Keratinocyte (primary cell): ENCODE measurements at regions not wholly inside any gene's neighbourhood (a gene's known extent, or its start where the extent isn't known, plus 50 kb on each side); places are given as distances from the start of the nearest gene placed in this dataset.
"Not testable (repeated sequence)": the region's sequence is repeated elsewhere in the genome, so short reads cannot be mapped to it uniquely, and the experiment has no call there.

Source experiments
- DNase-seq: peaks from one replicate; pipeline ENCODE4 v3.0.0-alpha.2; 2011; ENCODE audit warnings: low read depth, missing footprints, low spot score
- FAIRE-seq: peaks from 2 replicates; lab custom pipeline; 2011; peaks lifted over from hg19 to GRCh38; lab: Jason Lieb, UNC
- H2AFZ ChIP-seq: 2 replicates; pipeline ENCODE4 v1.6.0; 2012; ENCODE audit warnings: low read length, control low read depth, inconsistent platforms; ENCODE audit not compliant: control insufficient read depth
- H3K27ac ChIP-seq: 2 replicates; pipeline ENCODE4 v1.5.1; 2011; ENCODE audit warnings: low read length; ENCODE audit not compliant: control insufficient read depth, insufficient read depth
- H3K27me3 ChIP-seq: 3 replicates; pipeline ENCODE4 v1.6.0; 2011; ENCODE audit warnings: low read length; ENCODE audit not compliant: control insufficient read depth, insufficient read depth; ENCODE audit errors: extremely low read depth
- H3K36me3 ChIP-seq, 2 experiments: 2 replicates in 1 of 2; 3 replicates in 1 of 2; pipeline ENCODE4 v1.5.1; 2011; ENCODE audit warnings: low read length in 2 of 2, mild to moderate bottlenecking in 1 of 2; ENCODE audit not compliant: control insufficient read depth in 2 of 2, insufficient read depth in 2 of 2; ENCODE audit errors: extremely low read depth in 1 of 2
- H3K4me1 ChIP-seq: 3 replicates; pipeline ENCODE4 v1.5.1; 2011; ENCODE audit warnings: low read length; ENCODE audit not compliant: control insufficient read depth, insufficient read depth; ENCODE audit errors: extremely low read depth
- H3K4me2 ChIP-seq: 3 replicates; pipeline ENCODE4 v1.6.0; 2011; ENCODE audit warnings: low read depth, low read length; ENCODE audit not compliant: control insufficient read depth, insufficient read depth; ENCODE audit errors: extremely low read depth
- H3K4me3 ChIP-seq, 3 experiments: fragments of 200-600 bp in 1 of 3; sonication (generic) in 1 of 3; 2 replicates in 2 of 3; 3 replicates in 1 of 3; pipeline ENCODE4 v1.5.1; 2011 to 2016; ENCODE audit warnings: low read length in 3 of 3, mild to moderate bottlenecking in 3 of 3, control low read depth in 2 of 3, inconsistent platforms in 1 of 3, low read depth in 1 of 3, mixed read lengths in 1 of 3, mixed run types in 1 of 3, moderate library complexity in 1 of 3; ENCODE audit not compliant: control insufficient read depth in 2 of 3, insufficient read depth in 2 of 3; ENCODE audit errors: extremely low read depth in 1 of 3
- H3K79me2 ChIP-seq: 2 replicates; pipeline ENCODE4 v1.6.0; 2012; ENCODE audit warnings: low read length; ENCODE audit not compliant: control insufficient read depth, insufficient read depth
- H3K9ac ChIP-seq: 3 replicates; pipeline ENCODE4 v1.6.0; 2011; ENCODE audit warnings: low read length; ENCODE audit not compliant: control insufficient read depth, insufficient read depth; ENCODE audit errors: extremely low read depth
- H3K9me1 ChIP-seq: 3 replicates; pipeline ENCODE4 v1.6.0; 2011; ENCODE audit warnings: low read length; ENCODE audit not compliant: control insufficient read depth, insufficient read depth; ENCODE audit errors: extremely low read depth
- H3K9me3 ChIP-seq: 2 replicates; pipeline ENCODE4 v1.5.1; 2012; ENCODE audit warnings: low read depth, low read length; ENCODE audit not compliant: control insufficient read depth
- H4K20me1 ChIP-seq: 3 replicates; pipeline ENCODE4 v1.6.0; 2011; ENCODE audit warnings: low read length; ENCODE audit not compliant: control insufficient read depth, insufficient read depth; ENCODE audit errors: extremely low read depth
- CTCF ChIP-seq, 3 experiments: IDR thresholded peaks in 1 of 3; conservative IDR thresholded peaks in 1 of 3; optimal IDR thresholded peaks in 1 of 3; 2 replicates in 2 of 3; 3 replicates in 1 of 3; pipeline versions ENCODE3 to v1.5.1; 2011; ENCODE audit warnings: low read length in 3 of 3, mild to moderate bottlenecking in 3 of 3, moderate library complexity in 2 of 3, control low read depth in 1 of 3, inconsistent platforms in 1 of 3; ENCODE audit not compliant: insufficient read depth in 2 of 3; ENCODE audit errors: extremely low read depth in 1 of 3
- EZH2 ChIP-seq: IDR thresholded peaks from one replicate; pipeline ENCODE4 v1.6.1; 2012; ENCODE audit warnings: inconsistent platforms, mild to moderate bottlenecking, low read length, moderate library complexity
- dilution Hi-C: fragments of 300-500 bp; cut with MboI; formaldehyde crosslinking; loops from one replicate; pipeline ENCODE4 v1.7.0; 2020; ENCODE audit warnings: low sequenced_read_pairs; ENCODE audit not compliant: extremely low pct_ligation_motif_present

- Histone ChIP-seq H3K9me3 (no peaks in the 10 kb centered on the region), H3K4me2 (no peak overlapping the region), H3K27ac (no peak overlapping the region), H4K20me1 (no peaks in the 10 kb centered on the region), H3K4me3 (no peak overlapping the region), H3K9me1 (no peaks in the 10 kb centered on the region), H3K36me3 (no peaks in the 10 kb centered on the region), H3K9ac (no peak overlapping the region), H3K27me3 (no peaks in the 10 kb centered on the region), H3K79me2 (no peaks in the 10 kb centered on the region), H2AFZ (no peak overlapping the region), H3K4me1 (no peaks in the 10 kb centered on the region)
- dilution Hi-C loops, result no loop called here
- no peak for DNase-seq
- no peak for FAIRE-seq
- TF ChIP-seq EZH2, result no peak
- TF ChIP-seq CTCF (optimal IDR thresholded peaks at IDR 0.05 in 1 of 3, IDR thresholded peaks at IDR 0.05 in 1 of 3, conservative IDR thresholded peaks at IDR 0.05 in 1 of 3; ENCODE audit: extremely low read depth in 1 of 3, insufficient read depth in 2 of 3, low read length in 3 of 3), result no peak
Observed at GRCh38 chr4:64682946-64683345, 273.7 kb upstream of the TECRL start.

DNA sequence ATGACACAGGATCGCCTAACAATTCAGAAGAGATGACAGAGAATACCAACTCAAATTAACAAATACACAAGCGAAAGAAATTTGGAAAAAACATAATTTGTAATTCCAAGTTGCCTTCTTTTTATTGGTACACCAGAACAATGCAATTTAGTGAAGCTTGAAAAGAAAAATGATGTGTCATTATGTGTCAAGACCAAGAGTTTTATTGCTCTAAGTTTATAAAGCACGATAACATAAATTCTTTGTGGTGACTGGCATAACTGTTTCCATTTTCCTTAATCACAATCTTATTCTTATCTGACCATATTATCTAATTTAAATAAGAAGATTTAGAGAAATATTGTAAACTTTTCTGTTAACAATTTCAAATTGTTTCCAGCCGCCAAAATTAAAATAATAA, 273.2 kb upstream of the TECRL start:
- H4K20me1 ChIP-seq, result no peaks in the 10 kb centered on the region
- dilution Hi-C loops, result no loop called here
- no peaks in the 10 kb centered on the region for H3K36me3 ChIP-seq
- TF ChIP-seq CTCF (optimal IDR thresholded peaks at IDR 0.05 in 1 of 3, IDR thresholded peaks at IDR 0.05 in 1 of 3, conservative IDR thresholded peaks at IDR 0.05 in 1 of 3; ENCODE audit: extremely low read depth in 1 of 3, insufficient read depth in 2 of 3, low read length in 3 of 3) (no peak), EZH2 (no peak)
- no peak for DNase-seq
- no peak overlapping the region for H3K9ac ChIP-seq
- H3K4me3 ChIP-seq, result no peak overlapping the region
- no peaks in the 10 kb centered on the region for H3K9me3 ChIP-seq
- H3K4me2 ChIP-seq, result no peak overlapping the region
- H3K9me1 ChIP-seq, result no peaks in the 10 kb centered on the region
- no peaks in the 10 kb centered on the region for H3K4me1 ChIP-seq
- H3K27me3 ChIP-seq, result no peaks in the 10 kb centered on the region
- no peak overlapping the region for H2AFZ ChIP-seq
- no peak overlapping the region for H3K27ac ChIP-seq
- no peak for FAIRE-seq
- H3K79me2 ChIP-seq, result no peaks in the 10 kb centered on the region

- DNase-seq, H4K20me1 ChIP-seq, H3K9ac ChIP-seq, FAIRE-seq, dilution Hi-C loops, H3K36me3 ChIP-seq, H3K4me2 ChIP-seq, H3K4me3 ChIP-seq, H3K9me1 ChIP-seq, H3K27me3 ChIP-seq, H3K27ac ChIP-seq, H3K79me2 ChIP-seq, H3K4me1 ChIP-seq, H2AFZ ChIP-seq, H3K9me3 ChIP-seq: not testable (repeated sequence)
Observed at GRCh38 chr4:64673121-64673520, 263.9 kb upstream of the TECRL start.
